ENCODE measurements at regions not wholly inside any gene's neighbourhood (a gene's known extent, or its start where the extent isn't known, plus 50 kb on each side); places are given as distances from the start of the nearest gene placed in this dataset.

- DNase-seq: no peak
Measured at GRCh38 chr2:120520454-120520853, 174.5 kb downstream of the INHBB start.

GRCh38 chr2:120520929-120521912 is 175.3 kb downstream of the INHBB start:
- no peak for DNase-seq

GRCh38 chr2:120522151-120522751 is 176.3 kb downstream of the INHBB start:
- DNase-seq: no peak

GRCh38 chr2:120523766-120524165 is 177.8 kb downstream of the INHBB start:
- no peak for DNase-seq

- no peak for DNase-seq
Measured at GRCh38 chr2:120524174-120524573, 178.2 kb downstream of the INHBB start.

- no peak for DNase-seq
Measured at GRCh38 chr2:120525056-120526046, 179.4 kb downstream of the INHBB start.

- DNase-seq: no peak
Measured at GRCh38 chr2:120526047-120526562, 180.2 kb downstream of the INHBB start.

GRCh38 chr2:120526997-120527945 is 181.3 kb downstream of the INHBB start:
- DNase-seq: no peak

GRCh38 chr2:120528051-120528692 is 182.2 kb downstream of the INHBB start:
- no peak for DNase-seq

- no peak for DNase-seq
Measured at GRCh38 chr2:120528693-120529076, 182.7 kb downstream of the INHBB start.

GRCh38 chr2:120530781-120531180 is 184.8 kb downstream of the INHBB start:
- DNase-seq: no peak

GRCh38 chr2:120531365-120531764 is 185.4 kb downstream of the INHBB start:
- DNase-seq: no peak

GRCh38 chr2:120531863-120532600 is 186.1 kb downstream of the INHBB start:
- no peak for DNase-seq

- DNase-seq: no peak
Measured at GRCh38 chr2:120533625-120534024, 187.7 kb downstream of the INHBB start.

GRCh38 chr2:120534457-120534856 is 188.5 kb downstream of the INHBB start:
- no peak for DNase-seq

GRCh38 chr2:120535081-120535480 is 189.1 kb downstream of the INHBB start:
- no peak for DNase-seq

GRCh38 chr2:120536141-120536540 is 190.2 kb downstream of the INHBB start:
- DNase-seq: no peak

- no peak for DNase-seq
Measured at GRCh38 chr2:120538691-120539423, 192.9 kb downstream of the INHBB start.

- no peak for DNase-seq
Measured at GRCh38 chr2:120539424-120539936, 193.5 kb downstream of the INHBB start.
